Ovary (tissue), 7 donors: ENCODE measurements at regions not wholly inside any gene's neighbourhood (a gene's known extent, or its start where the extent isn't known, plus 50 kb on each side); places are given as distances from the start of the nearest gene placed in this dataset.

Source experiments
- DNase-seq, 5 donors: peaks; one replicate each; pipeline ENCODE4 v3.0.0-alpha.2; 2019 to 2020
- H3K27ac ChIP-seq, 2 donors: fragments of 200-600 bp; one replicate each; pipeline versions ENCODE4 v1.5.1 to v1.8.0; 2019 to 2022
- H3K27me3 ChIP-seq: fragments of 200-600 bp; one replicate; pipeline ENCODE4 v1.8.0; 2022
- H3K36me3 ChIP-seq: fragments of 200-600 bp; sonication (generic); one replicate; pipeline ENCODE4 v1.5.1; 2019
- H3K4me1 ChIP-seq: one replicate; pipeline ENCODE4 v1.8.1; 2013; ENCODE audit warnings: mild to moderate bottlenecking, moderate library complexity; ENCODE audit not compliant: insufficient read depth
- H3K4me3 ChIP-seq: fragments of 200-600 bp; sonication (generic); one replicate; pipeline ENCODE4 v1.5.1; 2017
- H3K9me3 ChIP-seq, 2 donors: fragments of 200-600 bp in 1 of 2; sonication (generic) in 1 of 2; one replicate each; pipeline versions ENCODE4 v1.5.1 to v1.8.1; 2013 to 2019; ENCODE audit warnings: mild to moderate bottlenecking in 1 of 2, moderate library complexity in 1 of 2
- EP300 ChIP-seq: sonication (generic); formaldehyde crosslinking; IDR thresholded peaks from one replicate; pipeline ENCODE4 v1.6.1; 2017; ENCODE audit warnings: antibody characterized with exemption
- POLR2A ChIP-seq: fragments of 450-650 bp; IDR thresholded peaks from one replicate; pipeline ENCODE4 v1.6.1; 2017; ENCODE audit warnings: antibody characterized with exemption, mild to moderate bottlenecking, moderate library complexity
- WGBS, 3 donors: extraction: QIAGEN DNeasy Blood & Tissue Kit in 1 of 3; methylation state at CpG; one replicate each; pipeline versions ENCODE4 v1.1.5 to v1.1.7; 2013 to 2017; 5-methylcytosine and 5-hydroxymethylcytosine counted together
- intact Hi-C, 4 donors: fragments of 100-400 bp; cut with DNase I; formaldehyde crosslinking; loops; one replicate each; pipeline versions ENCODE4 v1.11.0 to v1.15.1; 2022 to 2023
- TF ChIP-seq, protein P1 (sequence below), 3 donors: fragments of 450-650 bp in 2 of 3; fragments of 200-600 bp in 1 of 3; IDR thresholded peaks; one replicate each; pipeline versions ENCODE4 v1.5.1 to v1.8.0; 2016 to 2022; ENCODE audit warnings: antibody characterized with exemption in 3 of 3, mild to moderate bottlenecking in 1 of 3
- donor health status: DM: no; HTN: no; CAD: no; lungs with moderate emphysema.
- donor health status: DM: no; HTN: no; CAD: no.
- donor health status: Bipolar disorder and iron deficiency.
- donor health status: DM: no; HTN: no; CAD: no.
- donor health status: DM: yes; HTN: yes; CAD: no.

DNA sequence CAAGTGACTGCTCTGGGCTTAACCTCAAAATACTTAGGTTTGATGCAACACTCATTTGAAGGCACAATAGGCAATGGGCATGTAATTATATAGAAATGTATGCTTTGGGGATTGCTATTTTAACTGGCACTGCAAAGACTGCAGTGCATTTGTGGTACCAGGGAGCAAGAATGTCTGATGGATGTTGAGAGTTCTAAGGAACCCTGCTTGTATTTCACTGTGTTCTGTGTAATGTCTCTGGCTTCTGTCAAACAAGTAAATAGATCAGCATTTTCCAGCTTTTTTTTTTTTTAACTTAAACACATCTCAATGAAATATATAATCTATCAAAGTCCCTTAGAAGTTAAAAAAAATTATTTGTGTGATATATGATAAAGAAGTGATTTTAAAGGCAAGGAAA lies 94.8 kb upstream of the ATP2B1 start:
- H3K27me3 ChIP-seq, result no peaks in the 10 kb centered on the region
- no peak for DNase-seq
- H3K4me3 ChIP-seq, result no peak overlapping the region
- TF ChIP-seq, protein P1, sequence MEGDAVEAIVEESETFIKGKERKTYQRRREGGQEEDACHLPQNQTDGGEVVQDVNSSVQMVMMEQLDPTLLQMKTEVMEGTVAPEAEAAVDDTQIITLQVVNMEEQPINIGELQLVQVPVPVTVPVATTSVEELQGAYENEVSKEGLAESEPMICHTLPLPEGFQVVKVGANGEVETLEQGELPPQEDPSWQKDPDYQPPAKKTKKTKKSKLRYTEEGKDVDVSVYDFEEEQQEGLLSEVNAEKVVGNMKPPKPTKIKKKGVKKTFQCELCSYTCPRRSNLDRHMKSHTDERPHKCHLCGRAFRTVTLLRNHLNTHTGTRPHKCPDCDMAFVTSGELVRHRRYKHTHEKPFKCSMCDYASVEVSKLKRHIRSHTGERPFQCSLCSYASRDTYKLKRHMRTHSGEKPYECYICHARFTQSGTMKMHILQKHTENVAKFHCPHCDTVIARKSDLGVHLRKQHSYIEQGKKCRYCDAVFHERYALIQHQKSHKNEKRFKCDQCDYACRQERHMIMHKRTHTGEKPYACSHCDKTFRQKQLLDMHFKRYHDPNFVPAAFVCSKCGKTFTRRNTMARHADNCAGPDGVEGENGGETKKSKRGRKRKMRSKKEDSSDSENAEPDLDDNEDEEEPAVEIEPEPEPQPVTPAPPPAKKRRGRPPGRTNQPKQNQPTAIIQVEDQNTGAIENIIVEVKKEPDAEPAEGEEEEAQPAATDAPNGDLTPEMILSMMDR (IDR thresholded peaks at IDR 0.05), result no peak
- intact Hi-C loops, result no loop called here
- no peaks in the 10 kb centered on the region for H3K9me3 ChIP-seq
- no peak overlapping the region for H3K27ac ChIP-seq
- H3K4me1 ChIP-seq, result no peaks in the 10 kb centered on the region
- no peaks in the 10 kb centered on the region for H3K36me3 ChIP-seq

DNA sequence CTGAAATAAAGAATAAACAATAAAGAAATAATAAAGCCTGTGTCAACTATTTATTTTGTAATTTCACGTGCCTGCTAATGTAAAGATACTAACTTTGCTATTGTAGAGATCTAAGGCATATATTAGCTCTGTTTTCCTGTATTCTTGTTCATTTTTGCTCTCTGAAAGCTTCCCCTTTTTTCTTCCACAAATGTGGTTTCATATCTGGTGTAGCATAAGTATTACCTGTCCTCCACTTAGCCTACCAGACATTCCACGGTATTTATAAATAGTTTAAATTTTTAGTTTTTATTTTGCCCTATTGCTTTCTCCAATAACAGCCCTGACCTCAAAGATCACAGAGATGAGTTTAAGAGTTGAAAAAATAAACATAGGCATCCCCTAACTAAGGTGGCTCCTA lies 92.6 kb upstream of the ATP2B1 start:
- intact Hi-C loops, result no loop called here
- Histone ChIP-seq H3K27me3 (no peaks in the 10 kb centered on the region), H3K4me3 (no peak overlapping the region), H3K9me3 (no peaks in the 10 kb centered on the region), H3K36me3 (no peaks in the 10 kb centered on the region), H3K4me1 (no peaks in the 10 kb centered on the region), H3K27ac (no peak overlapping the region)
- DNase-seq, result no peak
- no peak for TF ChIP-seq EP300
- TF ChIP-seq, protein P1 (IDR thresholded peaks at IDR 0.05), result no peak
- 75 to 82% (median 80%) methylated on average over 2 of the region's 2 CpGs for WGBS, 3 donors

DNA sequence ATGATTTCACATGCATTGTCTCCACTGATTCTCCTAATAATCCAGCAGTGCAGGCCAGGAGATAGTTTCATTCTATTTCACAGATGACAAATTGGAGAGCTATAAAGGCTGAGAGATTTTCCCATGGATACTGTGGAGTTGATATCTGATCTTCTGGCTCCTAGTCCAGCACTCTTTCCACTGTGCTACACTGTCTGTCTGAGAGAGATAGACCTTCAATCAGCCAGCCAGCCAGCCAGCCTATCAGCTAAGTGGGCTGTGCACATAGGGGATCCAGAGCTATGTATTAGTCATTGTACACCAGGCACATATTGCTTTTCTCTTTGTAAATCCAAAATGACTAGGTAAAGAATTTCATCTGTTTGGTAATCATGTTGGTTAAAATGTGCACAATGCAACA lies 91.8 kb upstream of the ATP2B1 start:
- H3K27ac ChIP-seq, result no peak overlapping the region
- intact Hi-C loops, result no loop called here
- H3K4me3 ChIP-seq, result no peak overlapping the region
- H3K4me1 ChIP-seq, result no peaks in the 10 kb centered on the region
- no peak for TF ChIP-seq POLR2A
- TF ChIP-seq EP300, result no peak
- TF ChIP-seq, protein P1 (IDR thresholded peaks at IDR 0.05), result no peak
- no peaks in the 10 kb centered on the region for H3K36me3 ChIP-seq
- H3K27me3 ChIP-seq, result no peaks in the 10 kb centered on the region
- no peak for DNase-seq
- no peaks in the 10 kb centered on the region for H3K9me3 ChIP-seq

DNA sequence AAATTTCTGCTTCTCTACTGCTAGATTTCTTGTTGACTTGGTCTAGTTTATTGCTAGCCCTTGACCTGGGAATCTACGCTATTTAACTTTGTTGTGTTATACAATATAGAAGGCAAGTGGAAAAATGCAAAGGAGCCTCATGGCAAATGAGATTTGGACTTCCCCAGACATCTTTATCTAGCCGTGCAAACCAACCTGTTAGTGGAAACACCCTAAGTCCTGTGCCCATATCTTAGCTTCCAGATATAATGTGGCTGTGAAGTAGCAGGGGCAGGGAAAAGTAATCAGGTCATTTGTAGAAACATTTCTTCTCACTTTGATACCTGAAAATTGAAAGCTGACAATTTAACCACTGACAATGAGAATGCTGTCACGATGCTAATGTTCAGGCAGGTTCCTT lies 90.7 kb upstream of the ATP2B1 start:
- Histone ChIP-seq H3K36me3 (no peaks in the 10 kb centered on the region), H3K4me3 (no peak overlapping the region), H3K4me1 (no peaks in the 10 kb centered on the region), H3K27me3 (no peaks in the 10 kb centered on the region), H3K27ac (no peak overlapping the region), H3K9me3 (no peaks in the 10 kb centered on the region)
- WGBS, 3 donors, result 94 to 96% (median 95%) methylated on average over 3 of the region's 3 CpGs
- no peak for DNase-seq
- TF ChIP-seq, protein P1 (IDR thresholded peaks at IDR 0.05), result no peak
- no peak for TF ChIP-seq POLR2A
- intact Hi-C loops, result no loop called here

DNA sequence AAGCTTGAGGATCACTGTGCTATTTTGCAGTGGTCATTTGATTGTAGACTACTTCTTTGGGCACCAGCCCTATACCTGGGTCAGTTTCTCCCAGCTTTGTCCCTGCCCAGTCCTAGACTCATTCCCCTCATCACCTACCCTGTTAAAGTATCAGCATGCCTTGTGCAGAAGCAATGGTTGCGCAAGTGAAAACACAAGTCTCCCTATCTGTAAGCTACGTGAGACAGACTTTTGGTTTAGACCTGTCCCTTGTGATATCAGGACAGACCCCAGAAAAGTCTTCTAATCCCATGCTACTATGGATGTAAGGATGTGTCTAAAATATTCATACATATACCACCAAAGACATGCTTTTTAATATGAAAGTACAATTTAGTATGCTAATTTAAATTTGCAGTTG lies 88.8 kb upstream of the ATP2B1 start:
- H3K27ac ChIP-seq, result no peak overlapping the region
- no peaks in the 10 kb centered on the region for H3K36me3 ChIP-seq
- DNase-seq, result no peak
- 98% methylated on average over 2 of the region's 2 CpGs for WGBS, 3 donors
- no peak overlapping the region for H3K4me3 ChIP-seq
- no peaks in the 10 kb centered on the region for H3K4me1 ChIP-seq
- intact Hi-C loops, result no loop called here
- TF ChIP-seq, protein P1 (IDR thresholded peaks at IDR 0.05), result no peak
- TF ChIP-seq POLR2A, result no peak
- TF ChIP-seq EP300, result no peak
- no peaks in the 10 kb centered on the region for H3K27me3 ChIP-seq
- H3K9me3 ChIP-seq, result no peaks in the 10 kb centered on the region
